Panc1 (cell line): ENCODE measurements at regions not wholly inside any gene's neighbourhood (a gene's known extent, or its start where the extent isn't known, plus 50 kb on each side); places are given as distances from the start of the nearest gene placed in this dataset.

Experiments
- ATAC-seq: fragments of 200-7000 bp; cut with Tn5 transposase; 2 replicates; pipeline ENCODE4 v1.9.1; 2020; ENCODE audit warnings: mild to moderate bottlenecking, moderate library complexity
- BruUV-seq: library from RNA; stranded (reverse); fragments of 400-500 nt; replicated peaks from 2 replicates; lab custom pipeline; 2021; lab: Mats Ljungman, UMichigan
- CTCF ChIA-PET: fragments of 300-600 bp; sonication (Branson Sonifier 250); formaldehyde crosslinking; loops from one replicate; lab custom pipeline; 2022; ENCODE audit warnings: antibody characterized with exemption; lab: Charles Lee
- POLR2A ChIA-PET: fragments of 300-600 bp; sonication (Branson Sonifier 250); formaldehyde crosslinking; loops from one replicate; lab custom pipeline; 2022; ENCODE audit warnings: antibody characterized with exemption; lab: Charles Lee
- DNase-seq: peaks from one replicate; pipeline ENCODE4 v3.0.0-alpha.2; 2010; ENCODE audit warnings: low read depth, low spot score
- H3K27ac ChIP-seq: 2 replicates; pipeline ENCODE4 v1.5.1; 2011; ENCODE audit warnings: mild to moderate bottlenecking, low read length, inconsistent platforms
- H3K27me3 ChIP-seq: fragments of 200-500 bp; sonication (Bioruptor generic); 2 replicates; pipeline ENCODE4 v1.6.0; 2014; ENCODE audit warnings: low read length, inconsistent platforms; ENCODE audit not compliant: control insufficient read depth, insufficient read depth
- H3K36me3 ChIP-seq: fragments of 200-500 bp; sonication (Bioruptor generic); 2 replicates; pipeline ENCODE4 v1.5.1; 2014; ENCODE audit warnings: inconsistent platforms, mild to moderate bottlenecking, low read length, moderate library complexity; ENCODE audit not compliant: control insufficient read depth, insufficient read depth
- H3K4me1 ChIP-seq: 2 replicates; pipeline ENCODE4 v1.5.1; 2011; ENCODE audit warnings: inconsistent platforms, mild to moderate bottlenecking, low read length, moderate library complexity; ENCODE audit not compliant: control insufficient read depth, insufficient read depth
- H3K4me3 ChIP-seq, 2 experiments: 2 replicates each; pipeline ENCODE4 v1.5.1; 2011 to 2012; ENCODE audit warnings: low read depth in 2 of 2, low read length in 2 of 2, mild to moderate bottlenecking in 2 of 2, inconsistent platforms in 1 of 2, moderate library complexity in 1 of 2
- H3K9me3 ChIP-seq: fragments of 200-500 bp; sonication (Bioruptor generic); 2 replicates; pipeline ENCODE4 v1.5.1; 2014; ENCODE audit warnings: low read depth, mild to moderate bottlenecking, inconsistent platforms, low read length, moderate library complexity; ENCODE audit not compliant: control insufficient read depth, insufficient read depth
- POLR2AphosphoS5 ChIP-seq: IDR thresholded peaks from 2 replicates; pipeline ENCODE4 v1.6.1; 2012; ENCODE audit warnings: mild to moderate bottlenecking, low read depth, low read length, moderate library complexity
- SIN3A ChIP-seq: IDR thresholded peaks from 2 replicates; pipeline ENCODE4 v1.6.1; 2012; ENCODE audit warnings: low read depth, mild to moderate bottlenecking, low read length, moderate library complexity, borderline replicate concordance; ENCODE audit not compliant: insufficient read depth
- TCF7L2 ChIP-seq: IDR thresholded peaks from 2 replicates; pipeline ENCODE4 v1.6.1; 2011; ENCODE audit warnings: mild to moderate bottlenecking, low read depth, low read length, inconsistent platforms
- in situ Hi-C: cut with HindIII; loops from 2 replicates; pipeline ENCODE4 v1.10.0; 2016; ENCODE audit warnings: low sequenced_read_pairs, low pct_unique_long_range_greater_than_20kb
- intact Hi-C: fragments of 100-400 bp; cut with micrococcal nuclease; formaldehyde crosslinking; loops from one replicate; pipeline ENCODE4 v1.10.0; 2022; ENCODE audit not compliant: unreplicated experiment
- TF ChIP-seq, protein P1 (sequence below): fragments of 450-650 bp; IDR thresholded peaks from 2 replicates; pipeline ENCODE4 v1.5.1; 2017; ENCODE audit warnings: mild to moderate bottlenecking
- TF ChIP-seq, protein P2 (sequence below), 2 experiments: IDR thresholded peaks; 2 replicates each; pipeline ENCODE4 v1.6.1; 2011 to 2012; ENCODE audit warnings: low read depth in 2 of 2, control low read depth in 1 of 2, low read length in 1 of 2, mild to moderate bottlenecking in 1 of 2, moderate library complexity in 1 of 2; ENCODE audit not compliant: insufficient read depth in 1 of 2

DNA sequence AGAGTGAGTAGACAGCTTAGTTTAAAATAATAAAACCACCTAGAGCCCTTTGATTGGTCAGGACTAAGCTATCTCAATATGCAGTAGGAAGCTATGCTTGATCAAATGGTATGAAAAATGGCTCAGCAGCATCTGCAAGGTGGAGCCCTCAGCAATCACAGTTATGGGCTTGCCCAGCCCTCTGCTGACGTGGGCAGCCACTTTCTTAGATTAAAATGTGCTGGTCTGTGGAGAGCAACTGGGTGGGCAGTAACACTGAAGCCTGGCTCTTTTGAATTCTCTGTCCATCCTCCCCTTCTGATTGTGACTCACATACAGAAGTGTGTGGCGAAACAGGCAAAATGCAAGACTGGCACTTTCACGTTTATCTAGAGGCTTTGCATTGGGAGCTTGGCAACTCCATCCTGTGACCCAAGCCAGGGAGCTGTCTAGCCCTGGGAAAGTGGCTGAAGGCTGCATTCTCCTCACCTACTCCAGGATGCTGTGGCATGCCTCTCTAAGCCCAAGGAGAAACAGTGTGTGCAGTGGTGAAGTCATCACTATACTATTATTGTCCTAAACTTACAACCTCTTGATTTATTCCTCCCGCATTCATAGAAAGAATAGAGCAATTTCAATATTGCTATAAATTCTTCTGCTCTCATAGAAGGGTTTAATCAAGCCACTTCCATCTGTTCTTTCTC, 61.1 kb downstream of the MED10 start:
- no peak overlapping the region for H3K27ac ChIP-seq
- TF ChIP-seq TCF7L2 (no peak), SIN3A (no peak), POLR2AphosphoS5 (no peak)
- TF ChIP-seq, protein P1, sequence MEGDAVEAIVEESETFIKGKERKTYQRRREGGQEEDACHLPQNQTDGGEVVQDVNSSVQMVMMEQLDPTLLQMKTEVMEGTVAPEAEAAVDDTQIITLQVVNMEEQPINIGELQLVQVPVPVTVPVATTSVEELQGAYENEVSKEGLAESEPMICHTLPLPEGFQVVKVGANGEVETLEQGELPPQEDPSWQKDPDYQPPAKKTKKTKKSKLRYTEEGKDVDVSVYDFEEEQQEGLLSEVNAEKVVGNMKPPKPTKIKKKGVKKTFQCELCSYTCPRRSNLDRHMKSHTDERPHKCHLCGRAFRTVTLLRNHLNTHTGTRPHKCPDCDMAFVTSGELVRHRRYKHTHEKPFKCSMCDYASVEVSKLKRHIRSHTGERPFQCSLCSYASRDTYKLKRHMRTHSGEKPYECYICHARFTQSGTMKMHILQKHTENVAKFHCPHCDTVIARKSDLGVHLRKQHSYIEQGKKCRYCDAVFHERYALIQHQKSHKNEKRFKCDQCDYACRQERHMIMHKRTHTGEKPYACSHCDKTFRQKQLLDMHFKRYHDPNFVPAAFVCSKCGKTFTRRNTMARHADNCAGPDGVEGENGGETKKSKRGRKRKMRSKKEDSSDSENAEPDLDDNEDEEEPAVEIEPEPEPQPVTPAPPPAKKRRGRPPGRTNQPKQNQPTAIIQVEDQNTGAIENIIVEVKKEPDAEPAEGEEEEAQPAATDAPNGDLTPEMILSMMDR = no peak
- TF ChIP-seq, protein P2, sequence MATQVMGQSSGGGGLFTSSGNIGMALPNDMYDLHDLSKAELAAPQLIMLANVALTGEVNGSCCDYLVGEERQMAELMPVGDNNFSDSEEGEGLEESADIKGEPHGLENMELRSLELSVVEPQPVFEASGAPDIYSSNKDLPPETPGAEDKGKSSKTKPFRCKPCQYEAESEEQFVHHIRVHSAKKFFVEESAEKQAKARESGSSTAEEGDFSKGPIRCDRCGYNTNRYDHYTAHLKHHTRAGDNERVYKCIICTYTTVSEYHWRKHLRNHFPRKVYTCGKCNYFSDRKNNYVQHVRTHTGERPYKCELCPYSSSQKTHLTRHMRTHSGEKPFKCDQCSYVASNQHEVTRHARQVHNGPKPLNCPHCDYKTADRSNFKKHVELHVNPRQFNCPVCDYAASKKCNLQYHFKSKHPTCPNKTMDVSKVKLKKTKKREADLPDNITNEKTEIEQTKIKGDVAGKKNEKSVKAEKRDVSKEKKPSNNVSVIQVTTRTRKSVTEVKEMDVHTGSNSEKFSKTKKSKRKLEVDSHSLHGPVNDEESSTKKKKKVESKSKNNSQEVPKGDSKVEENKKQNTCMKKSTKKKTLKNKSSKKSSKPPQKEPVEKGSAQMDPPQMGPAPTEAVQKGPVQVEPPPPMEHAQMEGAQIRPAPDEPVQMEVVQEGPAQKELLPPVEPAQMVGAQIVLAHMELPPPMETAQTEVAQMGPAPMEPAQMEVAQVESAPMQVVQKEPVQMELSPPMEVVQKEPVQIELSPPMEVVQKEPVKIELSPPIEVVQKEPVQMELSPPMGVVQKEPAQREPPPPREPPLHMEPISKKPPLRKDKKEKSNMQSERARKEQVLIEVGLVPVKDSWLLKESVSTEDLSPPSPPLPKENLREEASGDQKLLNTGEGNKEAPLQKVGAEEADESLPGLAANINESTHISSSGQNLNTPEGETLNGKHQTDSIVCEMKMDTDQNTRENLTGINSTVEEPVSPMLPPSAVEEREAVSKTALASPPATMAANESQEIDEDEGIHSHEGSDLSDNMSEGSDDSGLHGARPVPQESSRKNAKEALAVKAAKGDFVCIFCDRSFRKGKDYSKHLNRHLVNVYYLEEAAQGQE (IDR thresholded peaks at IDR 0.05; ENCODE audit: insufficient read depth in 1 of 2, low read depth in 2 of 2, low read length in 1 of 2) = no peak
- DNase-seq (no peak), ATAC-seq (no peak)
- BruUV-seq = no TSS peak
- CTCF ChIA-PET = interaction anchor here (0.6 kb wide), 1 partner anchor 282 kb away, joined by 3 read pairs; no protein-coding TSS in a partner anchor
- no peak overlapping the region for H3K4me3 ChIP-seq
- H3K9me3 ChIP-seq = no peaks in the 10 kb centered on the region
- POLR2A ChIA-PET = no interaction called here
- peaks cover 2% of the 10 kb centered on the region; the same call in 1 of the 2 replicates for H3K27me3 ChIP-seq
- H3K4me1 ChIP-seq = no peaks in the 10 kb centered on the region
- in situ Hi-C loops = no loop called here
- no peaks in the 10 kb centered on the region for H3K36me3 ChIP-seq
- intact Hi-C loops = no loop called here

DNA sequence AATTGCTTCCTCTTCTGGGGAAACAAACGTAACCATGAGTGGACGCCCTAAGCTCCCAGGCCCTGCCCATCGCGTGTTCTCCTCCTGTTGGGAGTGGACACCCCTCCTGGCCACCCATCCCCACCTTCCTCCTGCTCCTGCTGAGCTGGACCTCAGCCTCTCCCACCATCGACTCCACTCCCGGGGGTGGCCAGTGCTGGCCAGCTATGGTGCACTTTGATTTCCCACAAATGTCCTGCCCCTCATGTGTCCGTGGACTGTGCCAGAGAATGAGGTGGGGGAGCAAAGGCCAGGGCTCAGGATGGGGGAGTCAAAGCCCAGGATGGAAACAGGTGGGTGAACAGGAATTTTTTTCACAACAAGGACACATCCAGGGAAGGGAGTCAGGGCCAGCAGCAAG, 62.8 kb downstream of the MED10 start:
- CTCF ChIA-PET = no interaction called here

More for the DNA sequence above, 62.8 kb downstream of the MED10 start:
- Histone ChIP-seq H3K4me1 (no peaks in the 10 kb centered on the region), H3K9me3 (no peaks in the 10 kb centered on the region), H3K27me3 (peaks cover 2% of the 10 kb centered on the region; the same call in 1 of the 2 replicates), H3K4me3 (no peak overlapping the region), H3K36me3 (no peaks in the 10 kb centered on the region), H3K27ac (no peak overlapping the region)
- no TSS peak for BruUV-seq
- ATAC-seq (no peak), DNase-seq (no peak)
- in situ Hi-C loops = no loop called here
- POLR2A ChIA-PET = no interaction called here
- intact Hi-C loops = no loop called here
- TF ChIP-seq, protein P2 (IDR thresholded peaks at IDR 0.05; ENCODE audit: insufficient read depth in 1 of 2, low read depth in 2 of 2, low read length in 1 of 2) = no peak
- TF ChIP-seq TCF7L2 (no peak), POLR2AphosphoS5 (no peak), SIN3A (no peak)
- TF ChIP-seq, protein P1 = no peak
